Choroid plexus epithelial cell (primary cell): ENCODE measurements at regions not wholly inside any gene's neighbourhood (a gene's known extent, or its start where the extent isn't known, plus 50 kb on each side); places are given as distances from the start of the nearest gene placed in this dataset.

Experiments used
- DNase-seq: peaks from one replicate; pipeline ENCODE4 v3.0.0-alpha.2; 2010; ENCODE audit warnings: low read depth
- H3K4me3 ChIP-seq: 2 replicates; pipeline ENCODE4 v1.5.1; 2011; ENCODE audit warnings: low read depth, mild to moderate bottlenecking, control low read depth, low read length, moderate library complexity
- TF ChIP-seq, protein P1 (sequence below): conservative IDR thresholded peaks from 2 replicates; pipeline ENCODE4 v1.5.1; 2011; ENCODE audit warnings: low read depth, mild to moderate bottlenecking, control low read depth, inconsistent platforms, low read length, moderate library complexity

DNA sequence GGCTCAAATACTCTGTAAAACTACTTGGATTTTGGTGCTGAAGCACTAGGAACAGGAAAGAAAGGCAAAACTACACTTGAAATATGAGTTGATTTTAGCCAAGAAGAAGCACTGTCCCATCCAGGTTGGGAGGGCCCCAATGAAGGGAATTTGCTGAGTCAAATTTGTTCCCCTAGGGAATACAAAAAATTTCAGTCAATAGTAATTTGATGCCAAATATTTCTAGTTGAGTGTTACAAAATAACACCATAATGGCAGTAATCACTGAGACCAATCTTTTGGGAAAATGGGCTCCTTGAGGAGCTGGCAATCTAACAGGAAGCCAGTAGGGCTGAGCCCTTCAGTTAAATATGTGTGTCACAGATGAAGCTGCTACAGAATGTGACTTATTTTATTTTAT lies 896.9 kb downstream of the DIPK2A start:
- peak; percentile 28 for DNase-seq
- TF ChIP-seq, protein P1, sequence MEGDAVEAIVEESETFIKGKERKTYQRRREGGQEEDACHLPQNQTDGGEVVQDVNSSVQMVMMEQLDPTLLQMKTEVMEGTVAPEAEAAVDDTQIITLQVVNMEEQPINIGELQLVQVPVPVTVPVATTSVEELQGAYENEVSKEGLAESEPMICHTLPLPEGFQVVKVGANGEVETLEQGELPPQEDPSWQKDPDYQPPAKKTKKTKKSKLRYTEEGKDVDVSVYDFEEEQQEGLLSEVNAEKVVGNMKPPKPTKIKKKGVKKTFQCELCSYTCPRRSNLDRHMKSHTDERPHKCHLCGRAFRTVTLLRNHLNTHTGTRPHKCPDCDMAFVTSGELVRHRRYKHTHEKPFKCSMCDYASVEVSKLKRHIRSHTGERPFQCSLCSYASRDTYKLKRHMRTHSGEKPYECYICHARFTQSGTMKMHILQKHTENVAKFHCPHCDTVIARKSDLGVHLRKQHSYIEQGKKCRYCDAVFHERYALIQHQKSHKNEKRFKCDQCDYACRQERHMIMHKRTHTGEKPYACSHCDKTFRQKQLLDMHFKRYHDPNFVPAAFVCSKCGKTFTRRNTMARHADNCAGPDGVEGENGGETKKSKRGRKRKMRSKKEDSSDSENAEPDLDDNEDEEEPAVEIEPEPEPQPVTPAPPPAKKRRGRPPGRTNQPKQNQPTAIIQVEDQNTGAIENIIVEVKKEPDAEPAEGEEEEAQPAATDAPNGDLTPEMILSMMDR, result no peak
- H3K4me3 ChIP-seq, result no peak overlapping the region

DNA sequence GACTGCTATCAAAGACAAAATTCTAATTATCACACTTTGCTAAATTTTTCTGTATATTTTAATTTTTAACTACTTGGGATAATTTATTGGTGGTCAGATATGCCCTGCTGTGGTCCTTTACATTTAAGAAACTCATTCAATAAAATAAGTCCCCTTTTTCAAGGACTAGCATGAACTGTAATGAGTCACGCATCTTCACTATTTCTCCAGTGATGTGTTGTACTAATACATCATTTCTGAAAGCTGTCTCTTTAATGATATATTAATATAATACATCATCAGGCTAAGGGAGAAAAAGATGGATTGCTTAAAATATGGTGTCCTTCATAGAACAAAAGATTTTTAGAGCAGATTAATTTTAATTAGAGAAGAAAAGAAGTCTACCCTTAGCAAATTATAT lies 901.4 kb downstream of the DIPK2A start:
- TF ChIP-seq, protein P1, result no peak
- H3K4me3 ChIP-seq, result no peak overlapping the region
- DNase-seq, result no peak

DNA sequence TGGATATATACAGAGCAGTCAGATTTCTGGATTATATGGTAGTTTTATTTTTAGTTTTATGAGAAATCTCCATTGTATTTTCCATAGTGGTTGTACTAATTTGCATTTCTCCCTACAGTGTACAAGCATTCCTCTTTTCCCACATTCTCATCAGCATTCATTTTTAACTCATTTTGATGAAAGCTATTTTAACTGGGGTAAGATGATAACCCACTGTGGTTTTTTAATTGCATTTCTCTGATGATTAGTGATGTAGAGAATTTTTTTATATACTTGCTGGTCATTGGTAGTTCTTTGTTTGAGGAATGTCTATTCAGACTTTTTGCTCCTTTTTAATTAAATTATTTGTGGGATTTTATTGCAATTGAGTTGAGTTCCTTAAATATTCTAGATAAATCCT lies 903.6 kb downstream of the DIPK2A start:
- TF ChIP-seq, protein P1, result no peak
- DNase-seq, result no peak
- H3K4me3 ChIP-seq, result no peak overlapping the region

DNA sequence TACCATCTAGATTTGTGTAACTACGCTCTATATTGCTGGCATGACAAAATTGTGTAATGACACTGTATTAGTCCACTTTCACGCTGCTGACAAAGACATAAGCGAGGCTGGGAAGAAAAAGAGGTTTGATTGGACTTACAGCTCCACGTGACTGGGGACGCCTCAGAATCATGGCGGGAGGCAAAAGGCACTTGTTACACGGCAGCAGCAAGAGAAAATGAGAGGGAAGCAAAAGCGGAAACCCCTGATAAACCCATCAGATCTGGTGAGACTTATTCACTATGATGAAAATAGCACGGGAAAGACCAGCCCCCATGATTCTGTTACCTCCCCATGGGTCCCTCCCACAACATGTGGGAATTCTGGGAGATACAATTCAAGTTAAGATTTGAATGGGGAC lies 905.7 kb downstream of the DIPK2A start:
- H3K4me3 ChIP-seq, result no peak overlapping the region
- no peak for DNase-seq
- TF ChIP-seq, protein P1, result no peak

DNA sequence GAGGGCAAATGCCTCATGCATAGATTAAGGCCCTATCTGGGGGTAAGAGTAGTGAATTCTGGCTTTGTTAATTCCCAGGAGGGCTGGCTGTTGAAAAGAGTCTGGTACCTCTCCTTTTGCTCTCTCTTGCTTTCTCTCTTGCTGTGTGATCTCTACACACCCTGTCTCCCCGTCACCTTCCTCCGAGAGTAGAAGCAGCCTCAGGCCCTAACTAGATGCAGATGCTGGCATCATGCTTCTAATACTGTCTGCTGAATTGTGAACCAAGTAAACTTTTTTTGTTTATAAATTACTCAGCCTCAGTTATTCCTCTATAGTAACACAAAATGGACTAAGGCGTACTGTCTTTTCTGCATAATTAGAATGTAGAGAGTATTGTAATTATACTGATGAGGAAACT lies 908.1 kb downstream of the DIPK2A start:
- TF ChIP-seq, protein P1, result no peak
- no peak for DNase-seq
- no peak overlapping the region for H3K4me3 ChIP-seq

DNA sequence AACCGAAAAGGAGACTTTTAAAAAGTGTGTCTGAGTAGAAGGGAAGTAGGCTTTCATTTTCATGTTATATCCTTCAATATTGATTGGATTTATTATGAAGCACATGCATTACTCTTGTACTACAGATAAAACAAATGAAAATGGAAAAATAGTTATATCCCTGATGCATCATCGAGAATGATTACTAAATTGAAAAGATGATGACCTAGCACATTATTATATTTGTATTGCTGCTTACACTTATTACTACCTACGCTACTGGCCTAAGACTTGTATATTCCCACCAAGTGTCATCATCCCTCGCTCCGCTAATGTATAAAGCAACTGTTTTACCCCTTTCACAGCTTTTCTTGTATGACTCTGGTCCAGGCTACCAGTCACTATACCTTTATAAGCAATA lies 922.4 kb downstream of the DIPK2A start:
- TF ChIP-seq, protein P1, result no peak
- no peak for DNase-seq
- H3K4me3 ChIP-seq, result no peak overlapping the region

GRCh38 chr3:144894576-144894975 lies 923.0 kb downstream of the DIPK2A start:
- DNase-seq, result no peak
- TF ChIP-seq, protein P1, result no peak
- no peak overlapping the region for H3K4me3 ChIP-seq
